ENCODE measurements at regions not wholly inside any gene's neighbourhood (a gene's known extent, or its start where the extent isn't known, plus 50 kb on each side); places are given as distances from the start of the nearest gene placed in this dataset.

DNA sequence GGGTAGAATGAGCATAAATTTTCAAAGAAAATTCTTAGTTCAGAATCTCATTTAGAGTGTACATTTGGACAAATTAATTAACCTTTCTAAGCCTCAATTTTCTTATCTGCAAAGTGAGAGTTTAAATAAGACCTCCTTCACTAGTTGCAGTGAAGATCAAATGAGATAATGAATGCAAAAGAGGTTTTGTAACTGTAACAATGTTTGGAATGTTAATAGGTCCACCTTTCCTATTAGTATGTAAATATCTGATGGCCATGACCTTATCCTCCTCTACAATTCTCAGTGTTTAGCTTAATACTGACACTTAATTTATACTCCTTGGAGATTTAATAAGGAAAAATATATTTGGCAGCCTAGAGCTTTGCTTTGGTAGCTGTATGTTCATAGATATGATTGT, 138.8 kb downstream of the GABRG1 start:
- intact Hi-C loops (cut with DNase I, micrococcal nuclease): no loop called here
- ATAC-seq (no peak), DNase-seq (no peak)

DNA sequence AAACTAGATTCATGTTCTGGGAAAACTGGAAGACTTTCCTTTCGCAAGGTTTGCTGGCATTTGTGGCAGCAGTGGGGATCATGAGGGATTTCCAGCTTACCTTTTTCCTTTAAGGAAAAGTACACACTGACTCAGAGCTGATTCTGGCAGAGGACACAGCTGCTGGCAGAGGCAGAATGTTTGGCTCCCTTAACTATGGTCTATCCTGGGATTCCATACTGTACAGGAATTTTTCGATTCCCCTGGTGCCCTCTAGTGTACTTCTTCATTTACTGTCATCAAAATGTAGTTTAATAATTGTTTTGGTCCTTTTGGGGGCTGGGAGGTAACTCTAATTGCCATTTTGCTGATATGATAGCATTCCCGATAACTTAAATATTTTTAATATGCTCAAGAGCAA, 152.7 kb downstream of the GABRG1 start:
- DNase-seq (no peak), ATAC-seq (no peak)
- intact Hi-C loops (cut with DNase I, micrococcal nuclease): no loop called here

DNA sequence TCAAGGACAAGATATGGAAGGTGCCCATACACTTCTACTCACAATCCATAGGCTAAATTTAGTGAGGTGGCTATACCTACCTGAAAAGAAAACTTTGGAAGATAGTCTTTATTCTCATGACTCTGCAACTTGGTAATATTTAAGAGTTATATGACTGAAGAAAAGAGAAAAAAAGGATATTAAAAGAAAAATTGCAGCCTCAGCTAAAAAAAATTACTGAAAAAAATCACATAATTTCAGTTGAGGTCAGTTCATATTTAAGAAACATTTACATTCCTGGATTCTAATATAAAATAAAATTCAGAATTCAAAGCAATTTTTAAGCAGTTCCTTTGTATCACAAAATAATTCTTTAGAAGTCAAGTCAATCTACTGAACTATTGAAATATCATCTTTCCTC, 166.5 kb downstream of the GABRG1 start:
- intact Hi-C loops (cut with DNase I, micrococcal nuclease): no loop called here
- DNase-seq (no peak), ATAC-seq (no peak)

DNA sequence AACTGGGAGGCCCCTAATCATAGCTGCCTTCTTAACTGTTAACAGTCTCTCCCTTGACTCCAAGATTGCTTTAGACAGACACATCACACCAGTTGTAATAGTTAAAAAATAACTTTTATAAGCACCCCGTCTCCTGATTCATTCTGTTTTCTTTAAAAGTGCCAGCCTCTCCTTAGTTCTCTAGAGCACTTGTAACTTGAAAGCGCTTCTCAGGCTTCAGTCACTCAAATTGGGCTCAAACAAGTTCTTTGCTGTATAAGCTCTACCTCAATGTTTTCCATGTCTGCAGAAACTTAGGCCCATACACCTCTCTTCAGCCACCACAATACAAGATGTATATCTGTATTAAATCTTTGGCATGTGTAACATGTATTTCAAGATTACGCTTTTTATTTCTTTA, 169.6 kb downstream of the GABRG1 start:
- no peak for DNase-seq
- intact Hi-C loops (cut with DNase I, micrococcal nuclease): no loop called here
- peak; percentile 67 for ATAC-seq

DNA sequence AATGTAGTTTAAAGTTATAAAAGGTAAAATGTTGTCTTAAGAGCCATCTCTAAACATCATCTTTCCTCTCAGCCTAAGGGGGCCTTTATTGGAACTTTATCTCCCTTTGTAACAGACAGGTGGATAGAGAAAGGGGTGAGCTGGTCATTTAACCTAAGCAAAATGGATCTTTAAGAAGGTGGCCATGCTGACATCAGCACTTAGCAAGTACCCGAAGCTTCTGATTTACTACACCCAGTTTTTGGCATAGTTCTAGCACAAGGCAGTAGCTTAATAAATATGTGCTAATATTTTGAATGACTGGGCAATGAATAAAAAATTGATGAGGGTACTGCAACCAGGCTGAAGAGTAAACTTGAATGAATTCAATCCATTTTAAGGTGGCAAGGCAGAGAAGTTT, 172.7 kb downstream of the GABRG1 start:
- ATAC-seq (no peak), DNase-seq (no peak)
- intact Hi-C loops (cut with DNase I, micrococcal nuclease): no loop called here

DNA sequence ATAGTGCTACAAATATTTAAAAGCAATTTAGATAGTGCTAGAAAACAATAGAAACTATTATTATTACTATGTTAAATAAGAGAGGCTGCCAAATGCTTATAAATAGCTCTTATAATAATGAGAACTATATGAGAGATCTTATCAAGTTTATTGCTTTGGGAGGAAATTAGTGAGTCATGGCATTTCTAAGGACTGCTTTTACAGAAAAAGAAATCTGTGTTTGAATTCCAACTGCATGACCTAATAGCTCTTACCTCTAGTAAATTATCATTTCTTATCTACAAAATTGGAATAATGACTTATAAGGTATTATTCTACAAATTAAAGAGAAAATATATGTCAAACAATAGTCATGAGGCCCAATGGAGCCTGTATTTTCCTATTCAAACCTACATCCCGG, 177.2 kb downstream of the GABRG1 start:
- intact Hi-C loops (cut with DNase I, micrococcal nuclease): no loop called here
- ATAC-seq (no peak), DNase-seq (no peak)

DNA sequence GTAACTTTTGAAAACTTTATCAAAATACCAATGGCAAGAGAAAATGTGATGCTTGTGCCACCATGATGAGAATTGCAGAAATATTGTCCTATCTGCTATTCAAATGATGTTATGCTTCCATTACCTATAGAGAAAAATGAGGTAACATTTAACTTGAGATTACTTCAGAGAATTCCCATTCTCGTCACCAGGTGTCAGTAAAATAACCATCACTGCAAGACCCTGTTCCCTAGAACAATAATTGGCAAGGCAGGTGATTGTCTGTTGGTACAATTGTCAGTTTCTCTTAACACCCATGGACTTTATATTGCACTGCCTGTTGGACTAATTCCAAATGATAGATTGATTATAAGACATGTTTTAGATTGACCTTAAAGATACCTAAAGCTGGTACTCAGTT, 179.9 kb downstream of the GABRG1 start:
- intact Hi-C loops (cut with DNase I, micrococcal nuclease): no loop called here
- ATAC-seq (no peak), DNase-seq (no peak)

DNA sequence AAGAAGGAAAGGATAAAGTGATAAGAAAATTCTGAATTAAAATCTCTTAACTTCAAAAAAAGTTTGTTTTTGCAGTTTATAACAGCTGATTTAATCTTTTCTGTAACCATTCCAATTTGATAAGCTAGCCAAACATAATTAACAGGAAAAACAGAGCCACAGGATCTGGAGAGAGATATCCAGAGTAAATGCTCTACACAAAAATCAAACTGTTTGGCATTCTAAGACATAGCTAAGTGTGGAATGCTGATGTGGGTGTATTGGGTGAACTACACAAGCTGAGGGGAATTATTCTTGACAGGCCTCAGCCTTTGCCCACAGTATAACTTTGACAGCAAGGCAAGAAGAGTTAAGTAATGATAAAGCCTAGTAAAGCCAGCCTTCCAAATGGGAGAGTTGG, 184.8 kb downstream of the GABRG1 start:
- DNase-seq (no peak), ATAC-seq (no peak)
- intact Hi-C loops (cut with DNase I, micrococcal nuclease): no loop called here

DNA sequence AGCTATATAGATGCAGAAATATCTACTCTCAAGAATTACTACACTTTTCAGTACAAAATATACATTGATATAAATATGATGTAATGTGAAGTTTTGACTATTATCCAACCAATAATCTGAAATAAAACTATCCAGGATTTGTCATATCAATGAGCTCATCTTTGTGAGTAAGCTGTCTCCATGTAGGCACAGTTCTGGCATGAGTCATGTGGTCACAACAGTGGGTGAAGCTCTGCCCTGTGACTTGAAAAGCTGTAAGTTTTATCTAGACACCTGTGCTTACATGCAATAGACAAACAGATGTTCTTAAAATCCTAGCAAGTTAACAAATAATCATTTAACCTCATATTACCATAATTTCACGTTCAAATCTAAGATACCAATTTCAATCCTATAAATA, 192.7 kb downstream of the GABRG1 start:
- no peak for DNase-seq
- intact Hi-C loops (cut with DNase I, micrococcal nuclease): no loop called here
- ATAC-seq: no peak

DNA sequence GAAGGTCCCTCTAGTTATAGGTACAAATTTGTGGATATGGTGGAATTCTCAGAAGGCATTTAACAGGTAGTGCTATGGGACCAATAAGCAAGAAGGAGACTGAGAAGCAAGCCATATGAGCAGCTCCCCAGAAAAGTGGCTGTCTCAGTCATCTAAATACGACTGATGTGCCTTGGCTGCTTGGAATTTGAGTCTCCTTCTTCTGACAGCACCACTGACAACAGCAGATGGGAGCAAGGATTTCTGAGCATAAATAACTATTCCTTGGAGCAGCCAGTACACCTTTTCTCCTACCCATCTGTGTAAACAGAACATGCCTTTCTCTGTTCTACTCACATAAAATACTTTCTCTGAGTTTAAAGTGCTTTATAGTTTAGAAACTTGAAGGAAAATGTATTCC, 196.2 kb downstream of the GABRG1 start:
- no peak for DNase-seq
- ATAC-seq: no peak
- intact Hi-C loops (cut with DNase I, micrococcal nuclease): no loop called here

DNA sequence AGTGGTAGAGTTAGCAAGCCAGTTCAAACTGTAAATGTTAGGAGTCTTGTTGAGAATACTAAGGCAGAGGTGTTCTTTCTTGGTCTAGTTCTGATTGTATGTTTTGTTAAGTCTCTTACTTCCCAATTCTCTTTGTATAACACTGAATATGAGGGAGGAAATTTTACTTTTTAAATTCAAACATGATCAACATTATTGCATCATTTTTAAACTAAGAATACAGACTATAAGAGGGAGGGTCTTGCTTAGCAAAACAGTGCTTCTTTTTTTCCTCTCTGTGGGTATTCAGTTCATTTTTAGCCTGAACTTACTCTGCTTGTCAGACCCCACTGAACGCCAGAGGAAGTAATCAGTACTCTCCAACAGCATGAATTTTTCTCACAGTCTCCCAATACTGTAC, 198.0 kb downstream of the GABRG1 start:
- DNase-seq: no peak
- intact Hi-C loops (cut with DNase I, micrococcal nuclease): no loop called here
- ATAC-seq: no peak

DNA sequence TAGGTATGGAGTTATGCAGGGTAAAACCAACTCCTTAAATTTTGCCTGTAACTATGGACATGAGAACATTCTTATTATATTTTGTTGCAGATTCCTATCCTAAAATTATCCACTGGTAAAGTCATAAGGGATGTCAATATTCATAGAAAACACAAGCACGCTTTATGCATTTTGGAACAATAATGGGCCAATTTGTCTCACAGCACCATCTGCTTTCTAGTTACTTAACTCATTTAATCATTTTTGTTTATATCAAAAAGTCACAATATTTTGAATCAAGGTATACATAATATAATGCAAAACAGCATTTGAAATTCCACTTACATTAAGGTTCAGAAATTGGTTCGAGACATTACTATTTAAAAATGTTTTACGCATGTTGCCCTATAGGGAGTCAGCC, 203.0 kb downstream of the GABRG1 start:
- intact Hi-C loops (cut with DNase I, micrococcal nuclease): no loop called here
- ATAC-seq (no peak), DNase-seq (no peak)

DNA sequence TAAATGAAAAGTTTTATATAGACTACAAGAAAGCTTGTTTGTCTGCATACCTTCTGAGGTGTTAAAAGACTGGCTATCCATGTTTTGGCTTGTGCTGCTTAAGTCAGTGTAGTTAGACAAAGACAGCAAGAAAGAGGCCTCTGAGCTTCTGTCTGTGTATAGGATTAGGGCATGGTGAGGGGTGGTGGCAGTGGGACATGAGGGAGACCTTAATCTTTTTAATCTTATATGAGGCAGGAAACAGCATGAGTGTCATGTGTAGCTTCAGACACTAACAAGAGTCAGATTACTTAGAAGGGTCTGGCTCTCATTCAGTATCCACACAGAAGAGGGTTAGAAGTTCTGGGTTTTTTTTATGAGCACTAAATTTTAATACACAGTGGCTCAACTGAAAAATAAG, 213.3 kb downstream of the GABRG1 start:
- intact Hi-C loops (cut with DNase I, micrococcal nuclease): no loop called here
- ATAC-seq: no peak

DNA sequence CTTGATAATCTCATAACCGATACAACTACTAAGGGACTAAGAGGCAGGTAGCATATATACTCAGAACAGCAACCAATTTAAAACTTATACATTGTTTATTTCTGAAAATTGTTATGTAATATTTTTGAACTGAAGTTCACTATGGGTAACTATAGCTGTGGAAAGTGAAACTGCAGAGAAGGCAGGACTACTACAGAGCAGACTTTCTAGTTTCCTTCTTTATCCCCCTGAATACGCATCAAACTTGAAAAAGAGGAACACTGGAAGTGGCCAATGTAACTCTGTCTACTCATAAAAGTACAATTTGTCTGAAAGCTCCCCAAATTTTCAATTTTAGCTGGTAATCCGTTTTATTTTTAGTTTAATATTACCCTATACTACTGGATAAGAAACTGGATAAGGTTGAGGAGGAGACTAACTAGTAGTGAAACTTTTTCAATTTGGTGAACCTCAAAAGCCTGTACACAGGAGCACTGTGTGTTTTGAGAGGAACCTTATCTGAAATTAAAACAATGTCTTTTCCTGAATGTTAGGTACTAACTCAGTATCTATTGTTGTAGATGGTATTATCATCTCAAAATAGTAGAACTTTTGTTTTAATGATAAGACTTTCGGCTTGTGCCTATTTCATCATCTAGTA, 225.8 kb downstream of the GABRG1 start:
- no peak for DNase-seq
- intact Hi-C loops (cut with DNase I, micrococcal nuclease): no loop called here
- no peak for ATAC-seq

More for the DNA sequence above, 213.3 kb downstream of the GABRG1 start:
- DNase-seq: no peak

DNA sequence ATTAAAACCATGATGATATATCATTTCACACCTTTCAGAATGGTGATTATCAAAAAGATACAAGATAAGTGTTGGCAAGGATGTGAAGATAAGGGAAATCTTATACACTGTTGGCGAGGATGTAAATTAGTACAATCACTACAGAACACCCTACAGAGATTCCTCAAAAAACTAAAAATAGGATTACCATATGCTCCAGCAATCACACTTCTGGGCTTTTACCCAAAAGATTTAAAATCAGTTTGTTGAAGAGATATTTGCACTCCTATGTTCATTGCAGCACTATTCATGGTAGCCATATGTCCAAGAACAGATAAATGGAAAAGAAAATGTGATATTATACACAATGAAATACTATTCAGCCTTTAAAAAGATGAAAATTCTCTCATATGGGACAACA, 240.4 kb downstream of the GABRG1 start:
- intact Hi-C loops (cut with DNase I, micrococcal nuclease): no loop called here
- ATAC-seq (no peak), DNase-seq (no peak)

DNA sequence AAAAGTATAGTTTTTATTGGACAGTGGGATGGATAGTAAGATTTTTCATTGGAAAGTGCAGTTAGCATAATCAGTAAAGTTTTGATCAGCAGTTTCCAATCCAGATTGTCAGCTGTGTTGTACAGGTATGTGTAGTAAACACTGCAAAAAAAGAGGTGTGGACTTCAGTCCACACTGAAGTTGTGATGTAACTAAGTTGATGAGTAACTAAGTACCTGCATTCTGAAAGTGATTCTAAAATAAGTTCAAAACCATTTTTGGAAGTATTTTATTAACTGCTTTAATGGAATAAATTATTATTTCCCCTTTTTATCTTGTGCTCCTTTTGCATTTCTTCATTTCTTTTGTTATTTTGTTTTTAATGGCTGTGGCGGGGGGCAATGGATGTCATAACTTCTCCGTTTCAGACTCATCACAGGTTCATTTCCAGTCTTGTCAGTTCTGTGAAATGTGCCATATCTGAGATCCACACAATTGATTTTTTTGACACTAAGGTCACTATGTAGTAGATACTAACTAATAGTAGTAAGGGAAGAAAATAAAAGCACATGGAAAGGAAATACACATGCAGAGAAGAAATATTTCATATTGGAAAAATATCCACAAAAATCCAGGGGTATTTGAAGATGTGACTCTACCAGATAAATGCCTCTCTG, 247.5 kb downstream of the GABRG1 start:
- DNase-seq (no peak), ATAC-seq (no peak)
- intact Hi-C loops (cut with DNase I, micrococcal nuclease): no loop called here

DNA sequence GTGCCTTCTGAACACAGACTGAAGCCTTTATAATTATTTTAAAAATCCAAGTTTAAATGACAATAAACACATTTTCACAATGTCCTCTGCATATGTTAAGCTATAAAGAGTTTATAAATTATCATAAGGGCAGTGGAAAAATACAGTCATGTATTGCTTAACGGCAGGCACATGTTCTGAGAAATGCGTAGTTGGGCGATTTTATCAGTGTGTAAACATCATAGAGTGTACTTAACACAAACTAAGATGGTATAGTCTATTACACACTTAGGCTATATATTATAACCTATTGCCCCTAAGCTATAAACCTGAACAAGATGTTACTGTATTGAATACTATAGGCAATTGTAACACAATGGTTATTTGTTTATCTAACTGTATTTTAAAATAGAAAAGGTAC, 254.7 kb downstream of the GABRG1 start:
- peak; percentile 87 for ATAC-seq
- intact Hi-C loops (cut with DNase I, micrococcal nuclease): no loop called here
- DNase-seq: no peak

DNA sequence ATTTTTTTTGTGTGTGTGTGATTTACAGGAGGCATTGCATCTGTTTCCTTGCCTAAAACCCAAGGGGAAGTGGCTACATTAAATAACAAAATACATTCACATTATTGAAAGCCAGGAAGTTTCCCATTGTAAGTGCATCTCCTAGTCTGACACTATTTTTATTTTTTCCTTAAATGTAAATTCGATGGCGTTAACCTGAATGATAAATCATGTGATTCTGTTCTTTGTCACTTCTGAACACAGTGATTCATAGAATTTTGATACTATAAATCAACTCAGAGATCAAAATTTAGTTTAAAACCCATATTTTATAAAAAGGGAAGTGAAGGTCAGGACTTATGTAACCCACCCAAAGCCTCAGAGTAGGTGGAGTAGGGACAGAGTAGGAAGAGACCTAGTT, 258.1 kb downstream of the GABRG1 start:
- intact Hi-C loops (cut with DNase I, micrococcal nuclease): no loop called here
- DNase-seq (no peak), ATAC-seq (no peak)

DNA sequence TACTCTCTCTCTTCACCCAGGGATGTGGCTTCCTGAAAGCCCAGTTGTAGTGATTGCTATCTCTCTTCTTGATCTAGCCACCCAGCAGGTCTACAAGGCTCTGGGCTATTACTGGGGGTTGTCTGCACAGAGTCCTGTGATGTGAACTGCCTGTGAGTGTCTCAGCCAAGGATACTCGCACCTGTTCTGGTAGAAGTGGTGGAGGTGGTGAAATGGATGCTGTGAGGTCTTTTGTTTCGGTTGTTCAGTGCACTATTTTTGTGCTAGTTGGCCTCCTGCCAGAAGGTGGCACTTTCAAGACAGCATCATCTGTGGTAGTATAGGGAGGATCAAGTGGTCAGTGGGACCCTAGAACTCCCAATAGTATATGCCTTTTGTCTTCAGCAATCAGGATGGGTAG, 268.0 kb downstream of the GABRG1 start:
- no peak for DNase-seq
- intact Hi-C loops (cut with DNase I, micrococcal nuclease): no loop called here
- ATAC-seq: no peak

DNA sequence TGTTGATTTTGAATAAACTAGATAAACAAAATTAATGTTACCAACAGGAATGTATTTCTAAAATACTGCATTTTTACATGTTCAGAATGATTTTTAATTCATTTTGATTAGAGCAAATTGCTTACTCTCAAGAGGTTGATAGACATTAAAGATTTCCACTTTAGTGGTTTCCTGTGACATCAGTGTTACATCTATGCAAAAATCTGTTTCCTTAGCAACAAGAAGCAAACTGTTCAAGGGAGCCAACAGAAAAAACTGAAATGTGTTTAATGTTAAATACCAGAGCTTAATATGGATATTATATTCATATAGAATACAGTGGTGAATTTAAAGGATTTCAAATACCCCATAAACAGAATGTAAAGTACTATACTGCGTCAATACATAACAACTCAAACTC, 277.8 kb downstream of the GABRG1 start:
- intact Hi-C loops (cut with DNase I, micrococcal nuclease): no loop called here
- no peak for ATAC-seq
- no peak for DNase-seq

DNA sequence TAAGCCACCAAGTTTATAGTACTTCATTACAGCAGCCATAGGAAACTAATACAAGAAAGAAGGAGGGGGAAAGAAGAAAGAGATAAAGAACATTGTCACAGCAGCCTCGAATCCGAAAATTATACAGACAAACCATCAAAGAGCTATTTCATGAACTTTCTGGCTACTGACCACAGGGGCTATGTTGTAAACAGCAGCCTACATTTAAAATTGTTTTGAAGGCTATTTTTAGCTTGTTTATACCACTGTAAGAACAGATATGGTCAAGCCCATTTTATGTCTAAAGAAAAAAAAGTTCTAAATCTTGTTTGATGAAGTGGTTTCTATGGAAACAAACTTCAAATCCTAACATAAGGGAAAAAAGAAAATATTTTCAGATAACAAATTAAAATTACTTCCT, 282.1 kb downstream of the GABRG1 start:
- no peak for DNase-seq
- ATAC-seq: no peak
- intact Hi-C loops (cut with DNase I, micrococcal nuclease): no loop called here
